NCI-H2227 (cell line): ENCODE measurements at regions not wholly inside any gene's neighbourhood (a gene's known extent, or its start where the extent isn't known, plus 50 kb on each side); places are given as distances from the start of the nearest gene placed in this dataset.
A peak's percentile ranks its signal among the peaks of the same experiment; 100 is the strongest.

Experiments
- DNase-seq: peaks from one replicate; lab custom pipeline; 2025; ENCODE audit not compliant: unreplicated experiment; lab: John Stamatoyannopoulos, UW

GRCh38 chr2:12795851-12796250 lies 79.1 kb downstream of the TRIB2 start:
- DNase-seq = no peak

- no peak for DNase-seq
These were observed 79.9 kb downstream of the TRIB2 start for GRCh38 chr2:12796657-12797056.

GRCh38 chr2:12797815-12798214 lies 81.1 kb downstream of the TRIB2 start:
- no peak for DNase-seq

GRCh38 chr2:12803607-12804006 lies 86.9 kb downstream of the TRIB2 start:
- no peak for DNase-seq

GRCh38 chr2:12804091-12804856 lies 87.5 kb downstream of the TRIB2 start:
- DNase-seq = no peak

GRCh38 chr2:12805033-12805432 lies 88.3 kb downstream of the TRIB2 start:
- DNase-seq = no peak

- DNase-seq = no peak
These were observed 90.0 kb downstream of the TRIB2 start for GRCh38 chr2:12806549-12807242.

- DNase-seq = no peak
These were observed 91.4 kb downstream of the TRIB2 start for GRCh38 chr2:12807907-12808810.

GRCh38 chr2:12809526-12809925 lies 92.8 kb downstream of the TRIB2 start:
- DNase-seq = no peak

GRCh38 chr2:12811916-12812315 lies 95.2 kb downstream of the TRIB2 start:
- DNase-seq = no peak

GRCh38 chr2:12813166-12813565 lies 96.4 kb downstream of the TRIB2 start:
- DNase-seq = no peak

GRCh38 chr2:12816379-12817306 lies 99.9 kb downstream of the TRIB2 start:
- DNase-seq = no peak

GRCh38 chr2:12817870-12818269 lies 101.1 kb downstream of the TRIB2 start:
- DNase-seq = no peak

GRCh38 chr2:12818416-12819102 lies 101.8 kb downstream of the TRIB2 start:
- no peak for DNase-seq

GRCh38 chr2:12819103-12819475 lies 102.4 kb downstream of the TRIB2 start:
- no peak for DNase-seq

GRCh38 chr2:12819721-12820120 lies 103.0 kb downstream of the TRIB2 start:
- DNase-seq = no peak

- DNase-seq = no peak
These were observed 104.9 kb downstream of the TRIB2 start for GRCh38 chr2:12821656-12822055.

GRCh38 chr2:12824351-12824777 lies 107.6 kb downstream of the TRIB2 start:
- peak; percentile 14 for DNase-seq

GRCh38 chr2:12824778-12825379 lies 108.1 kb downstream of the TRIB2 start:
- no peak for DNase-seq
